GM18519 (cell line): ENCODE measurements at regions not wholly inside any gene's neighbourhood (a gene's known extent, or its start where the extent isn't known, plus 50 kb on each side); places are given as distances from the start of the nearest gene placed in this dataset.

Source experiments
- ATAC-seq: cut with Tn5 transposase; IDR thresholded peaks from one replicate; pipeline ENCODE4 v1.9.1; 2021; ENCODE audit warnings: mild to moderate bottlenecking, moderate library complexity; ENCODE audit not compliant: unreplicated experiment, low FRiP score

DNA sequence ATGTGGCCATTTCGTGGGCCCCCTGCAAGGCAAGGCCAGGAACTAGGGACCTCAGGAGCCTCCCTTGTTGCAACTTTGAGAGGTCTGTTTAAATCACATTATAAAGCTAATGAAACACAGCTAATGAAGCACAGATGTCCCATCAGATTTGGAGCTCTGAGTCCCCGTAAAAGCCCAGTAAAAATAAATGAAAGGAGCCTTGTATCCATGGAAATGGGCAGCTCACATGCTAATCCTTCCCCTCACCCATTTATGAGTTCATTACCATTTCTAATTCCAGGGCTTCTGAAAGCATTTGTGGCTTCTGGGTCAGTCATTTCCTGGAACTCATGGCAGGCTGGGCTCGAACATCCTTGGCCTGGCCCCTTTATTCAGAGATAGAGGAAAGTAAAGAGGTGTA, 274.8 kb downstream of the SS18 start:
- ATAC-seq = no peak

- peak; percentile 54 for ATAC-seq
These were observed 275.5 kb downstream of the SS18 start for GRCh38 chr18:25814841-25815458.

DNA sequence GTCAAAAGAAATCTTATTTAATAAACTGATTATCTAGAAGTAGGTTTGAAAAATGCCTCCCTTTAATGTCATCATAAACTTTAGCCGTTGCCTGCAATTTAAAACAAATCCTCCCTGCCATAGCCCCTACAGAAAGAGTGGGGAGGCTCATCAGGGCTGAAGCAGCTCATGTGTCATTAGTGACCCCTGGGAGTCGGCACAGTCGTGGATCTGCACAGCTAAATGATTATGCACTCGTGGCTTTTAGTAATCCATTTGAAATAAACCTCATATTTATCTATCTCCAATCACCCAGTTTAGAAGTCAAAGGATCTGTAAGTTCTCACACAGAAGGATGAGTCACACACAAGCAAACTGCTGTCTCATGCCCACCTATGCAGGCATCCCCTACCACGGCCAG, 277.3 kb downstream of the SS18 start:
- ATAC-seq = no peak

DNA sequence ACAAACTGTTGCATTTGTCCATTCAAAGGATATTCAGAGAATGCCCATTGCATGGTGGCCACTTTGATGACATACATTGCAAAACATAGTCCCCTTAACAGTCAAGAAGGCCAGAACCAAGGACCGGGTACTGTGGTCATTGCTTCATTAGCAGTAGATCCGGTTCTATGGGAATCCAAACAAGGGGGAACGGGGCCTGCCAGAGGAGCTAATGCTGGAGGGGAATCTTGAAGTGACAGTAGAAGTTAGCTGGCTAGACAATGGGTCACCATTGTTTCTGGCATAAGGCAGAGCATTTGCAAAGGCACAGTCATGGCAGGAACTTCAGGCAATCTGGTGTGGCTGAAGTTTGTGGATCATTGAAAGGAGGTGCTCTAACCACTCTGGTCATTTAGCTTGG, 279.7 kb downstream of the SS18 start:
- no peak for ATAC-seq

DNA sequence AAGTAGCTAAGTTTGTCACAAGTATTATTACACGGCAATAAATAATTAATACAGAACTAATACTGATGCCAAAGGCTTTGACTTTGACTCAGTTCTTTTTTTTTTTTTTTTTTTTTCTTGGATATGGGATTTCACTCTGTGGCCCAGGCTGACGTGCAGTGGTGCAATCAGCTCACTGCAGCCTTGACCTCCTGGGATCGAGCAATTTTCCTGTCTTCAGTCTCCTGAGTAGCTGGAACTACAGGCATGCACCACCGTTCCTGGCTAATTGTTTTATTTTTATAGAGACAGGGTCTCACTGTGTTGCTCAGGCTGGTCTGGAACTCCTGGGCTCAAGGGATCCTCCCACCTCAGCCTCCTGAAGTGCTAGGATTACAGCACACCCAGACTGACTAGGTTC, 284.5 kb downstream of the SS18 start:
- ATAC-seq = no peak

- no peak for ATAC-seq
These were observed 285.1 kb downstream of the SS18 start for GRCh38 chr18:25805323-25805722.

GRCh38 chr18:25799231-25799630, 291.2 kb downstream of the SS18 start:
- no peak for ATAC-seq

DNA sequence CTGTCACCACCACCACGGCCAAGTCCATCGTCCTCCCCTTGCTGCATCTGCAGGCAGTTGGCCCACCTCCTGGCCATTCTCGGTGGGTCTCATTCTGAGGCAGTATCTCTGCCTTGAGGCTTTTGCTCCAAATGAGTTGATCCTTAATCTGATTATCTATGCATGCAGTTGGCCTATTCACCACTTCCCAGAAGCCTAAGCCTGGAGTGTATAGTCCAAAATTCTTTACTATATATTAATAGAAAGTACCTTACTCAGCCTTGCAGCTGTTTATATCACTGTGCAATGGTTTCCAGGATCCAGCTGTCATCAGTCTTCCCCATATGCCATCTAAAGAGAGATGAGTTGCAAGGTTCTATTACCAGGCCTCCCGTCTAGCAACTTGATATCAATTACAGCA, 292.4 kb downstream of the SS18 start:
- no peak for ATAC-seq

- no peak for ATAC-seq
These were observed 295.2 kb downstream of the SS18 start for GRCh38 chr18:25795213-25795612.

- ATAC-seq = no peak
These were observed 303.1 kb downstream of the SS18 start for GRCh38 chr18:25787276-25787675.

DNA sequence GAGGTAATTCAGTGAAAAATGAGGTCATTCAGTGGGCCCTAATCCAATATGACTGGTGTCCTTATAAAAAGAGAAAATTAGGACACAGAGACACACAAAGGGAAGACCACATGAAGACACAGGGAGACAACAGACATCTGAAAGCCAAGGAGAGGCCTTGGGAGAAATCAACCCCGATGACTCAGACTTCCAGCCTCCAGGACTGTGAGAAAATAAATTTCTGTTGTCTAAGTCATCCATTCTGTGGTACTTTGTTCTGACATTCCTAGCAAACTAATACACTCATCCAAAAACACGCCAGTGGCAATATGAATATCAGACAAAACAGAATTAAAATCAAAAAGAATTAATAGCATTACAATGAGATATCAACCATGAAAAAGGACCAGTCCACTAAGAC, 303.7 kb downstream of the SS18 start:
- ATAC-seq = no peak

GRCh38 chr18:25780105-25780504, 310.3 kb downstream of the SS18 start:
- no peak for ATAC-seq

GRCh38 chr18:25771796-25772195, 318.6 kb downstream of the SS18 start:
- ATAC-seq = no peak

- no peak for ATAC-seq
These were observed 325.6 kb downstream of the SS18 start for GRCh38 chr18:25764777-25765176.

DNA sequence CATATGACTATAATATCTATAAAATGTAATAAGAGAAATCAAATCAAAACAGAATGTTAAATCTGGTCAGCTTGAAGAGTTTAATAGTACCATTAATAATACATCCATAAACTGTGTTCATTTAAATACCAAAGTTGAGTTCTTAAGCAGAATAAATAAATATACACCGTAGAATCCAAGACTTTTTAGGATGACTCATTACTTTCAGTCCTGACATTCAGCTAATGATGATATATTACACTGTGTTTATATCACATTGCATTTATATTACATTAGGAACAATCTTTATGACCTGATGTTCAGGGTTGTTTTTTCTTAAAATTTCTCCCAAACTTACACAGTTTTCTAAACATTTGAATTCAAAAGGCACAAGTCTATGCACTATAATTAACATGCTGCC, 331.3 kb downstream of the SS18 start:
- no peak for ATAC-seq

DNA sequence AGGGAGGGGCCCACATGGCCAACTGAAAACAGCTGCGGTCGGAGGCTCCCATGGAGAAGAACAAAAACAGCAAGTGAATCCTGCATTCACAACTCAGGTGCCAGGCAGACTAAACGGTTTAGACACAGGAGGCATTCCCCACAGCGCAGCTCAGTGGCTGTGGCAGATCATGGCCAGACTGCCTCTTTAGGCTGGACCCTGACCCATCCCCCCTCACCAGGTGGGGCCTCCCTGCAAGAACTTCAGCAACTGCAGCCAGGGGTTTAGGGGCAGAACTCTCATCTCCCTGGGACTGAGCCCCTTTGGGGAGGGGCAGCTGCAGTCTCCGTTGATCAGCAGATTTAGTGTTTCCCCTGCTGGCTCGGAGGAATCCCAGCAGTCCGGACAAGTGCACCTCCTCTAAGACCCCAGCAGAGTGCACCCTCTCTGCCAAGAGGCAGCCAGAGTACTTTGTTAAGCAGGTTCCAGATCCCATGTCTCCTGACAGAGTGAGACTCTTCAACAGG, 346.7 kb downstream of the SS18 start:
- ATAC-seq = no peak

- no peak for ATAC-seq
These were observed 351.0 kb downstream of the SS18 start for GRCh38 chr18:25739376-25739775.

DNA sequence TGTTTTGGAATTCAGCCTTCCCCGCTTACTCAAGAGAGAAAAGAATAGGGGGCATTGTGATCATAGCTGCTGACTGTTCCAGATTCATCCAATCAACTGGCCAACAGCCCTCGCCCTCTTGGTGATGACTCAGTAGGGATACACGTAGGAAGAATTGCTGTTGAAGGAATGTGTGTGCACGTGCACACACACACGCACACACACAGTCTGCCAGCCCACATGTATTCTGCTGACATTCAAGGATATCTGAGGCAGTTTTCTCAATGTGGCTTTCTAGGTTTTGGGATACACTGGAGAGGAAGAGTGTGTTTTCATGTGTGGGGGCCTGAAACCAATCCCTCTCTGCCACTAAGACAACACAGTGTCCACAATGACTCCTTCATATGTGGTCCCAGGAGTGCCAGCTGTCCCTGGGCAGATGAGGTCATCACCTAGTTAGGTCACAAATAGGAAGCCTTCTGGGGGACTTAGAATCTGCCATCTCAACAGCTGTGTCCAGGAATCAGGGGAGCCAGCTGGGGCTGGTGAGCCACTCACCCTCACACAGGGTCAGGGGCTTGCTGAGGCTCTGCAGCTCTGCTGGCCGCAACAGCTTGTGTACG, 352.6 kb downstream of the SS18 start:
- no peak for ATAC-seq

DNA sequence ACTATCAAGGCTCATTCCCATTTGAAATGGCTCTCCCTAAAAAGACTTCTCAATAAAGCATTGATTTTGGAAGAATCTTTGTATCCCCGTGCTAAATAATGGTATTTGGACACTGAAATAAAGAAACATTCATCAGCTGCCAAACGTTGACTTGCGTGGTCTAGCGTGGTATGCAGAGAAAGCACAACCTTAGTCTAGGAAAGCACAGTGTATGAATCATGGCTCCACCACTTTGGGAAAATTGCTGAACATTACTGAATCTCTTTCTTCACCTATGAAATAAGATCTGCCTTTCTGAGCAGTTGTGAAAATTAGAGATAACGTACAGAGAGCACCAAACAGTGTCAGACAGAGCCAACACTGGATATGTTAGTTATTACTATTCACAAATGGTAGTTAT, 353.9 kb downstream of the SS18 start:
- ATAC-seq = no peak

DNA sequence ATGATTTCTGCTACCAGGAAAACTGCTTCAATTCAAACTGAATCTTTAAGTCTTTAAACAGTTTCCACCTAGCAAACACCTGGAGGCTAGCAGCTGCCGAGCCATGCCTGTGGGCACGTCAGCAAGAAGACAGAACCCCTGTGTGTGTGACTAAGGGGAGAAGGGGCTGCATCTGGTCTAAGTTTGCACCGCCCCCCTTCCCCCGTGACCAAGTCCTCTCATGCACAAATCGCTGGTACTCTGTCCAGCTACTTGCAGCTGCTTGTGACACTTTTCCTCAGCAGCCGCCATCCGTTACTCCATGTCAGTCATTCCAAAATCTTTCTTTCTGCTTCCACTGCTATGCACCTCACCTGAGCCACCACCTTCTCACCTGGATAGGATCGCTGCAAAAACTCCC, 355.0 kb downstream of the SS18 start:
- no peak for ATAC-seq

GRCh38 chr18:25734336-25734735, 356.1 kb downstream of the SS18 start:
- no peak for ATAC-seq

GRCh38 chr18:25732862-25733261, 357.6 kb downstream of the SS18 start:
- ATAC-seq = no peak

DNA sequence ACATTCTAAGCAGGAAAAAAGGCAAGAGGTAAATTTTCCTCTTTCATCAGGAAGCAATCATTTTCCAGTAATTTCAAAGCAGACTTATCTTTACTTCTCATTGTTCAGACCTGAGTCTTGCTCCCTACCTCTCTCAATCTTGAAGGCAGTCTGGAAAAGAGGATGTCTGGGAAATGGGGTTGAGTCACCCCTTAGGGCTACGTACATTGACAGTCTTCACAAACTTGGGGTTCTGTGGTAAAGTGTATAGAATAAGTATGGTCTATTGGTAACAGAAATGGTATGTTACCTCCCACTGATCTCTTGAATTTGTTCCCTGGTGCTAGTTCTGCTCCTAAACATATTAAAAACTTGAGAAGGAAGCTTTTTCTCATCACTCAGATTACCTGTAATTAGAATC, 361.3 kb downstream of the SS18 start:
- ATAC-seq = no peak
